GM18858 (cell line): ENCODE measurements at regions not wholly inside any gene's neighbourhood (a gene's known extent, or its start where the extent isn't known, plus 50 kb on each side); places are given as distances from the start of the nearest gene placed in this dataset.
"Not testable (repeated sequence)": the region's sequence is repeated elsewhere in the genome, so short reads cannot be mapped to it uniquely, and the experiment has no call there.

ENCODE experiments used
- ATAC-seq: cut with Tn5 transposase; IDR thresholded peaks from one replicate; pipeline ENCODE4 v1.9.1; 2021; ENCODE audit not compliant: unreplicated experiment

- no peak for ATAC-seq
These were observed 371.2 kb upstream of the RORB start for GRCh38 chr9:74125941-74126340.

- ATAC-seq: no peak
These were observed 364.1 kb upstream of the RORB start for GRCh38 chr9:74132986-74133385.

- no peak for ATAC-seq
These were observed 363.2 kb upstream of the RORB start for GRCh38 chr9:74133921-74134320.

- no peak for ATAC-seq
These were observed 359.0 kb upstream of the RORB start for GRCh38 chr9:74138182-74138581.

- no peak for ATAC-seq
These were observed 357.0 kb upstream of the RORB start for GRCh38 chr9:74140141-74140540.

GRCh38 chr9:74147906-74148305, 349.2 kb upstream of the RORB start:
- no peak for ATAC-seq

GRCh38 chr9:74172874-74173273, 324.3 kb upstream of the RORB start:
- ATAC-seq: peak; percentile 100

GRCh38 chr9:74173284-74173683, 323.9 kb upstream of the RORB start:
- ATAC-seq: no peak

- not testable (repeated sequence) for ATAC-seq
These were observed 299.4 kb upstream of the RORB start for GRCh38 chr9:74197771-74198170.

- ATAC-seq: no peak
These were observed 292.1 kb upstream of the RORB start for GRCh38 chr9:74205056-74205455.

- ATAC-seq: no peak
These were observed 278.6 kb upstream of the RORB start for GRCh38 chr9:74218385-74219063.

- no peak for ATAC-seq
These were observed 276.8 kb upstream of the RORB start for GRCh38 chr9:74220327-74220726.

GRCh38 chr9:74236857-74237256, 260.3 kb upstream of the RORB start:
- ATAC-seq: no peak

- ATAC-seq: no peak
These were observed 251.2 kb upstream of the RORB start for GRCh38 chr9:74245866-74246497.

GRCh38 chr9:74255489-74255984, 241.6 kb upstream of the RORB start:
- ATAC-seq: no peak

GRCh38 chr9:74275872-74276508, 221.1 kb upstream of the RORB start:
- no peak for ATAC-seq

GRCh38 chr9:74277532-74277931, 219.6 kb upstream of the RORB start:
- ATAC-seq: peak; percentile 93

GRCh38 chr9:74281674-74282073, 215.5 kb upstream of the RORB start:
- no peak for ATAC-seq

- no peak for ATAC-seq
These were observed 214.4 kb upstream of the RORB start for GRCh38 chr9:74282526-74283253.

- ATAC-seq: no peak
These were observed 212.3 kb upstream of the RORB start for GRCh38 chr9:74284581-74285450.

- ATAC-seq: no peak
These were observed 203.7 kb upstream of the RORB start for GRCh38 chr9:74293479-74293878.
